GM23338 (cell line): ENCODE measurements at regions not wholly inside any gene's neighbourhood (a gene's known extent, or its start where the extent isn't known, plus 50 kb on each side); places are given as distances from the start of the nearest gene placed in this dataset.
A peak's percentile ranks its signal among the peaks of the same experiment; 100 is the strongest.

Source experiments
- ATAC-seq: fragments of 200-7000 bp; cut with Tn5 transposase; 3 replicates; pipeline ENCODE4 v1.9.1; 2020
- DNase-seq: peaks from one replicate; pipeline ENCODE4 v3.0.0-alpha.2; 2015; ENCODE audit warnings: low spot score
- H2AFZ ChIP-seq: fragments of 200-600 bp; sonication (generic); 2 replicates; pipeline ENCODE4 v1.8.0; 2016; ENCODE audit warnings: antibody characterized with exemption, mild to moderate bottlenecking, moderate library complexity
- H3F3A ChIP-seq: fragments of 200-600 bp; sonication (generic); replicated peaks from 2 replicates; pipeline ENCODE4 v1.8.0; 2017; ENCODE audit warnings: antibody characterized with exemption, mixed run types, low read depth
- H3K27ac ChIP-seq: fragments of 200-600 bp; sonication (generic); 2 replicates; pipeline ENCODE4 v1.6.1; 2016; ENCODE audit warnings: low read depth
- H3K27me3 ChIP-seq: fragments of 200-600 bp; sonication (generic); 2 replicates; pipeline ENCODE4 v1.8.0; 2016; ENCODE audit warnings: mild to moderate bottlenecking, mixed run types, moderate library complexity; ENCODE audit not compliant: insufficient read depth
- H3K36me3 ChIP-seq: fragments of 200-600 bp; sonication (generic); 2 replicates; pipeline ENCODE4 v1.8.0; 2016; ENCODE audit warnings: mild to moderate bottlenecking; ENCODE audit not compliant: insufficient read depth
- H3K4me1 ChIP-seq: fragments of 200-600 bp; sonication (generic); 2 replicates; pipeline ENCODE4 v1.8.0; 2016; ENCODE audit warnings: mild to moderate bottlenecking, moderate library complexity; ENCODE audit not compliant: insufficient read depth
- H3K4me2 ChIP-seq: fragments of 200-600 bp; sonication (generic); 2 replicates; pipeline ENCODE4 v1.7.1; 2017; ENCODE audit warnings: mixed run types
- H3K4me3 ChIP-seq: fragments of 200-600 bp; sonication (generic); 2 replicates; pipeline ENCODE4 v1.6.1; 2016; ENCODE audit warnings: mixed run types
- H3K79me2 ChIP-seq: fragments of 200-600 bp; sonication (generic); replicated peaks from 2 replicates; pipeline ENCODE4 v1.8.0; 2017; ENCODE audit warnings: mild to moderate bottlenecking; ENCODE audit not compliant: insufficient read depth
- H3K9me2 ChIP-seq: fragments of 200-600 bp; sonication (generic); 2 replicates; pipeline ENCODE4 v1.8.0; 2017; ENCODE audit not compliant: insufficient read depth
- H4K20me1 ChIP-seq: fragments of 200-600 bp; sonication (generic); replicated peaks from 2 replicates; pipeline ENCODE4 v1.8.0; 2017; ENCODE audit warnings: mild to moderate bottlenecking; ENCODE audit not compliant: insufficient read depth
- H3K27ac Mint-ChIP-seq: 2 replicates; pipeline ENCODE4 v1.8.0; 2020; ENCODE audit warnings: inconsistent platforms, mild to moderate bottlenecking, moderate library complexity, mixed read lengths
- H3K27me3 Mint-ChIP-seq: 3 replicates; pipeline ENCODE4 v1.8.0; 2022; ENCODE audit warnings: low read depth, mild to moderate bottlenecking, moderate library complexity, mixed read lengths, inconsistent platforms; ENCODE audit not compliant: insufficient read depth, poor library complexity
- H3K36me3 Mint-ChIP-seq: 3 replicates; pipeline ENCODE4 v1.8.0; 2021; ENCODE audit warnings: low read depth, mild to moderate bottlenecking, inconsistent platforms, moderate library complexity, mixed read lengths
- H3K4me1 Mint-ChIP-seq: 3 replicates; pipeline ENCODE4 v1.8.0; 2020; ENCODE audit warnings: mild to moderate bottlenecking, inconsistent platforms, mixed read lengths
- H3K4me3 Mint-ChIP-seq: 3 replicates; pipeline ENCODE4 v1.8.0; 2021; ENCODE audit warnings: moderate library complexity, mild to moderate bottlenecking, inconsistent platforms, mixed read lengths
- H3K9me3 Mint-ChIP-seq: 3 replicates; pipeline ENCODE4 v1.8.0; 2020; ENCODE audit warnings: moderate library complexity, mild to moderate bottlenecking, inconsistent platforms, mixed read lengths
- CREB1 ChIP-seq: fragments of 250-450 bp; sonication (Bioruptor Pico); IDR thresholded peaks from 2 replicates; pipeline ENCODE4 v1.5.0; 2020; ENCODE audit warnings: low read depth, mild to moderate bottlenecking, moderate library complexity
- ETS1 ChIP-seq: IDR thresholded peaks from 2 replicates; pipeline ENCODE4 v1.6.1; 2016; ENCODE audit warnings: antibody characterized with exemption
- EZH2phosphoT487 ChIP-seq: fragments of 200-600 bp; sonication (generic); IDR thresholded peaks from one replicate; pipeline ENCODE4 v1.8.1; 2018; ENCODE audit warnings: antibody characterized with exemption; ENCODE audit not compliant: unreplicated experiment
- JUNB ChIP-seq: IDR thresholded peaks from one replicate; pipeline ENCODE4 v1.6.1; 2016; ENCODE audit warnings: antibody characterized with exemption; ENCODE audit not compliant: unreplicated experiment
- POLR2AphosphoS5 ChIP-seq: IDR thresholded peaks from 2 replicates; pipeline ENCODE4 v1.6.1; 2016; ENCODE audit warnings: antibody characterized with exemption, low read depth
- REST ChIP-seq: IDR thresholded peaks from one replicate; pipeline ENCODE4 v1.6.1; 2018; ENCODE audit warnings: antibody characterized with exemption; ENCODE audit not compliant: unreplicated experiment
- ZNF114 ChIP-seq: fragments of 250-450 bp; sonication (Bioruptor Pico); IDR thresholded peaks from 2 replicates; pipeline ENCODE4 v1.5.0; 2020; ENCODE audit warnings: mild to moderate bottlenecking, moderate library complexity
- ZNF331 ChIP-seq: fragments of 250-450 bp; sonication (Bioruptor Pico); IDR thresholded peaks from 2 replicates; pipeline ENCODE4 v1.5.0; 2020; ENCODE audit warnings: low read depth, mild to moderate bottlenecking, moderate library complexity

GRCh38 chr18:14943486-14943885 is 195.5 kb downstream of the ANKRD30B start (continued):
- no peak for TF ChIP-seq REST
- TF ChIP-seq CREB1 (CRISPR knock-in tag), result no peak
- no peak for TF ChIP-seq ZNF331 (CRISPR knock-in tag)
- no peak for TF ChIP-seq ZNF114 (CRISPR knock-in tag)
- TF ChIP-seq JUNB, result no peak
- TF ChIP-seq POLR2AphosphoS5, result no peak

GRCh38 chr18:14943967-14944636 is 196.1 kb downstream of the ANKRD30B start:
- H3K4me1 ChIP-seq, result no peaks in the 10 kb centered on the region
- DNase-seq, result no peak
- H3K4me2 ChIP-seq, result no peak overlapping the region
- peaks cover 4% of the 10 kb centered on the region; the same call in 2 of the 3 replicates for H3K4me1 Mint-ChIP-seq
- no peak overlapping the region for H2AFZ ChIP-seq
- H3K4me3 Mint-ChIP-seq, result no peak overlapping the region
- no peaks in the 10 kb centered on the region for H3F3A ChIP-seq
- no peaks in the 10 kb centered on the region for H3K27me3 ChIP-seq
- peaks cover 9% of the 10 kb centered on the region for H3K27me3 Mint-ChIP-seq
- TF ChIP-seq ETS1, result no peak
- no peak for TF ChIP-seq REST
- no peak for TF ChIP-seq JUNB
- TF ChIP-seq ZNF114 (CRISPR knock-in tag), result no peak
- TF ChIP-seq EZH2phosphoT487, result no peak
- H3K27ac Mint-ChIP-seq, result no peak overlapping the region
- H3K36me3 Mint-ChIP-seq, result no peaks in the 10 kb centered on the region; the same call in 1 of the 3 replicates
- H3K4me3 ChIP-seq, result no peak overlapping the region
- no peaks in the 10 kb centered on the region for H4K20me1 ChIP-seq
- no peaks in the 10 kb centered on the region for H3K36me3 ChIP-seq
- ATAC-seq, result peak; percentile 40
- H3K27ac ChIP-seq, result no peak overlapping the region
- no peaks in the 10 kb centered on the region for H3K9me2 ChIP-seq
- no peaks in the 10 kb centered on the region for H3K79me2 ChIP-seq
- peaks cover 78% of the 10 kb centered on the region for H3K9me3 Mint-ChIP-seq
